ENCODE measurements at regions not wholly inside any gene's neighbourhood (a gene's known extent, or its start where the extent isn't known, plus 50 kb on each side); places are given as distances from the start of the nearest gene placed in this dataset.
"Not testable (repeated sequence)": the region's sequence is repeated elsewhere in the genome, so short reads cannot be mapped to it uniquely, and the experiment has no call there.

GRCh38 chr13:83085186-83085900 lies 796.9 kb downstream of the SLITRK1 start:
- no peak for DNase-seq

GRCh38 chr13:83077499-83077898 lies 804.8 kb downstream of the SLITRK1 start:
- no peak for DNase-seq

GRCh38 chr13:83073930-83074329 lies 808.3 kb downstream of the SLITRK1 start:
- DNase-seq, result not testable (repeated sequence)

GRCh38 chr13:83065108-83065507 lies 817.2 kb downstream of the SLITRK1 start:
- no peak for DNase-seq

GRCh38 chr13:83057119-83057518 lies 825.2 kb downstream of the SLITRK1 start:
- DNase-seq, result no peak

- DNase-seq, result no peak
Observed at GRCh38 chr13:83056269-83056668, 826.0 kb downstream of the SLITRK1 start.

GRCh38 chr13:83048419-83048818 lies 833.9 kb downstream of the SLITRK1 start:
- DNase-seq, result no peak

- DNase-seq, result no peak
Observed at GRCh38 chr13:83024955-83025594, 857.2 kb downstream of the SLITRK1 start.

GRCh38 chr13:83024232-83024631 lies 858.0 kb downstream of the SLITRK1 start:
- DNase-seq, result no peak

- no peak for DNase-seq
Observed at GRCh38 chr13:83019986-83020385, 862.3 kb downstream of the SLITRK1 start.

GRCh38 chr13:83009987-83010386 lies 872.3 kb downstream of the SLITRK1 start:
- no peak for DNase-seq

GRCh38 chr13:83008212-83008929 lies 873.9 kb downstream of the SLITRK1 start:
- DNase-seq, result no peak

GRCh38 chr13:83007226-83007625 lies 875.0 kb downstream of the SLITRK1 start:
- DNase-seq, result no peak

GRCh38 chr13:83003185-83003584 lies 879.1 kb downstream of the SLITRK1 start:
- no peak for DNase-seq

- DNase-seq, result no peak
Observed at GRCh38 chr13:82993417-82993816, 888.9 kb downstream of the SLITRK1 start.

- no peak for DNase-seq
Observed at GRCh38 chr13:82976499-82976898, 905.8 kb downstream of the SLITRK1 start.

GRCh38 chr13:82963226-82964099 lies 918.8 kb downstream of the SLITRK1 start:
- DNase-seq, result no peak

GRCh38 chr13:82962397-82962796 lies 919.9 kb downstream of the SLITRK1 start:
- no peak for DNase-seq

GRCh38 chr13:82961757-82962156 lies 920.5 kb downstream of the SLITRK1 start:
- DNase-seq, result no peak

GRCh38 chr13:82952336-82952735 lies 929.9 kb downstream of the SLITRK1 start:
- not testable (repeated sequence) for DNase-seq

GRCh38 chr13:82947683-82948082 lies 934.6 kb downstream of the SLITRK1 start:
- DNase-seq, result no peak

- DNase-seq, result no peak
Observed at GRCh38 chr13:82947191-82947621, 935.1 kb downstream of the SLITRK1 start.

GRCh38 chr13:82938644-82939043 lies 943.6 kb downstream of the SLITRK1 start:
- no peak for DNase-seq

All from NCI-H1694 (cell line).